T-helper 1 cell (primary cell): ENCODE measurements at regions not wholly inside any gene's neighbourhood (a gene's known extent, or its start where the extent isn't known, plus 50 kb on each side); places are given as distances from the start of the nearest gene placed in this dataset.

Source experiments
- DNase-seq, 5 donors: peaks; one replicate each; pipeline ENCODE4 v3.0.0-alpha.2; 2012 to 2020

GRCh38 chr2:183291436-183291835 lies 167.2 kb downstream of the NUP35 start:
- DNase-seq, result no peak

GRCh38 chr2:183292028-183292427 lies 167.8 kb downstream of the NUP35 start:
- no peak for DNase-seq

GRCh38 chr2:183339311-183339710 lies 215.1 kb downstream of the NUP35 start:
- DNase-seq, result no peak

GRCh38 chr2:183341057-183341456 lies 216.8 kb downstream of the NUP35 start:
- DNase-seq, result no peak

- no peak for DNase-seq
Observed at GRCh38 chr2:183347969-183348368, 223.7 kb downstream of the NUP35 start.

GRCh38 chr2:183348492-183348891 lies 224.2 kb downstream of the NUP35 start:
- no peak for DNase-seq

- no peak for DNase-seq
Observed at GRCh38 chr2:183349091-183349490, 224.8 kb downstream of the NUP35 start.

GRCh38 chr2:183359867-183360266 lies 235.6 kb downstream of the NUP35 start:
- DNase-seq, result no peak

- DNase-seq, result no peak
Observed at GRCh38 chr2:183371545-183371944, 247.3 kb downstream of the NUP35 start.

GRCh38 chr2:183375821-183376220 lies 251.6 kb downstream of the NUP35 start:
- DNase-seq, result no peak

- no peak for DNase-seq
Observed at GRCh38 chr2:183383854-183384253, 259.6 kb downstream of the NUP35 start.

GRCh38 chr2:183389546-183390080 lies 265.4 kb downstream of the NUP35 start:
- DNase-seq, result no peak

- no peak for DNase-seq
Observed at GRCh38 chr2:183390109-183390508, 265.9 kb downstream of the NUP35 start.

- no peak for DNase-seq
Observed at GRCh38 chr2:183404392-183404791, 280.1 kb downstream of the NUP35 start.

GRCh38 chr2:183408562-183408961 lies 284.3 kb downstream of the NUP35 start:
- no peak for DNase-seq

- DNase-seq, result no peak
Observed at GRCh38 chr2:183409662-183410061, 285.4 kb downstream of the NUP35 start.

GRCh38 chr2:183416753-183417152 lies 292.5 kb downstream of the NUP35 start:
- no peak for DNase-seq

GRCh38 chr2:183426825-183427224 lies 302.6 kb downstream of the NUP35 start:
- DNase-seq, result no peak

- DNase-seq, result no peak
Observed at GRCh38 chr2:183427558-183427957, 303.3 kb downstream of the NUP35 start.

GRCh38 chr2:183428881-183429280 lies 304.6 kb downstream of the NUP35 start:
- no peak for DNase-seq

- no peak for DNase-seq
Observed at GRCh38 chr2:183438541-183438940, 314.3 kb downstream of the NUP35 start.

GRCh38 chr2:183455056-183455455 lies 330.8 kb downstream of the NUP35 start:
- no peak for DNase-seq

- DNase-seq, result no peak
Observed at GRCh38 chr2:183456177-183456576, 331.9 kb downstream of the NUP35 start.

GRCh38 chr2:183458460-183458859 lies 334.2 kb downstream of the NUP35 start:
- DNase-seq, result no peak

GRCh38 chr2:183459466-183459865 lies 335.2 kb downstream of the NUP35 start:
- no peak for DNase-seq

GRCh38 chr2:183463821-183464220 lies 339.6 kb downstream of the NUP35 start:
- DNase-seq, result no peak
